GM23338 (cell line): ENCODE measurements at regions not wholly inside any gene's neighbourhood (a gene's known extent, or its start where the extent isn't known, plus 50 kb on each side); places are given as distances from the start of the nearest gene placed in this dataset.

ENCODE experiments used
- CTCF ChIP-seq, 2 experiments: fragments of 200-600 bp in 1 of 2; sonication (generic) in 1 of 2; conservative IDR thresholded peaks; 2 replicates each; pipeline versions ENCODE4 v1.5.1 to v1.6.1; 2016 to 2017; ENCODE audit warnings: antibody characterized with exemption in 2 of 2, low read depth in 2 of 2, mild to moderate bottlenecking in 2 of 2, moderate library complexity in 1 of 2
- EZH2 ChIP-seq: fragments of 200-600 bp; sonication (generic); IDR thresholded peaks from one replicate; pipeline ENCODE4 v1.8.0; 2017; ENCODE audit warnings: antibody characterized with exemption, mild to moderate bottlenecking, low read depth; ENCODE audit not compliant: unreplicated experiment
- EZH2phosphoT487 ChIP-seq: fragments of 200-600 bp; sonication (generic); IDR thresholded peaks from one replicate; pipeline ENCODE4 v1.8.1; 2018; ENCODE audit warnings: antibody characterized with exemption; ENCODE audit not compliant: unreplicated experiment
- POLR2AphosphoS5 ChIP-seq: IDR thresholded peaks from 2 replicates; pipeline ENCODE4 v1.6.1; 2016; ENCODE audit warnings: antibody characterized with exemption, low read depth
- ZNF331 ChIP-seq: fragments of 250-450 bp; sonication (Bioruptor Pico); IDR thresholded peaks from 2 replicates; pipeline ENCODE4 v1.5.0; 2020; ENCODE audit warnings: low read depth, mild to moderate bottlenecking, moderate library complexity
- TF ChIP-seq, protein P1 (sequence below): IDR thresholded peaks from 2 replicates; pipeline ENCODE4 v1.6.1; 2016; ENCODE audit warnings: antibody characterized with exemption

DNA sequence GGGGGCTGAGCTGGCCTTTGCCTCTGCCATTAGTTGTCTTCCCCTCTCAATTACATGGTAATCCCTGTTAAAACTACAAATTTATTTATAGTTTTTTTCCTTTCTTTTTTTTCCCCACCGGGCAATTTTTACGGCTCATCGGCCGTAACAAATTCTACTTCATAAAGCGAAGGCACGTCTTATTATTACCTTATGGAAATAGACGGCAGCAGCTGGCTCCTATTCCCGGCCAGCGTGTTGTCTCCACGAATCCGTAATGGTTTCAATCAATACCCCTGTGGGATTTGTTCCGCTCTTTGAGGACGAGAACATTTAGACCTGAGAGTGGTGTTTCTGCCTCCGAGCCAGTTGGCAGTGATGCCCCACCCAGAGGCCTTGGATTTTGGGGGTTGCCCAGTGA lies 52.4 kb upstream of the IGSF21 start:
- TF ChIP-seq ZNF331 (CRISPR knock-in tag) (no peak), CTCF (conservative IDR thresholded peaks at IDR 0.05; ENCODE audit: low read depth in 2 of 2) (no peak), EZH2phosphoT487 (no peak), POLR2AphosphoS5 (no peak), EZH2 (no peak)
- TF ChIP-seq, protein P1, sequence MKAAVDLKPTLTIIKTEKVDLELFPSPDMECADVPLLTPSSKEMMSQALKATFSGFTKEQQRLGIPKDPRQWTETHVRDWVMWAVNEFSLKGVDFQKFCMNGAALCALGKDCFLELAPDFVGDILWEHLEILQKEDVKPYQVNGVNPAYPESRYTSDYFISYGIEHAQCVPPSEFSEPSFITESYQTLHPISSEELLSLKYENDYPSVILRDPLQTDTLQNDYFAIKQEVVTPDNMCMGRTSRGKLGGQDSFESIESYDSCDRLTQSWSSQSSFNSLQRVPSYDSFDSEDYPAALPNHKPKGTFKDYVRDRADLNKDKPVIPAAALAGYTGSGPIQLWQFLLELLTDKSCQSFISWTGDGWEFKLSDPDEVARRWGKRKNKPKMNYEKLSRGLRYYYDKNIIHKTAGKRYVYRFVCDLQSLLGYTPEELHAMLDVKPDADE = no peak
